ENCODE measurements at regions not wholly inside any gene's neighbourhood (a gene's known extent, or its start where the extent isn't known, plus 50 kb on each side); places are given as distances from the start of the nearest gene placed in this dataset.

GRCh38 chr12:110998971-110999370, 78.6 kb upstream of the MYL2 start:
- WGBS, result 86% methylated on average over 2 of the region's 2 CpGs
- H3K9ac ChIP-seq (ENCODE audit: low read depth in 1 of 2, low read length in 2 of 2), result no peak overlapping the region

GRCh38 chr12:110998165-110998564, 77.8 kb upstream of the MYL2 start:
- Histone ChIP-seq H3K27me3 (ENCODE audit: control insufficient read depth in 4 of 4, insufficient read depth in 4 of 4, low read length in 3 of 4) (no peaks in the 10 kb centered on the region), H3K4me3 (ENCODE audit: low read depth in 1 of 3, low read length in 3 of 3) (peak overlapping the region in 1 of 3 donors; percentile 20), H3K9me3 (ENCODE audit: control insufficient read depth in 4 of 4, low read length in 3 of 4) (peaks cover 8 to 22% (median 16%) of the 10 kb centered on the region in 4 donors), H3K36me3 (ENCODE audit: control insufficient read depth in 4 of 4, insufficient read depth in 3 of 4, low read depth in 1 of 4, low read length in 3 of 4) (no peaks in the 10 kb centered on the region), H3K27ac (ENCODE audit: low read depth in 1 of 2, low read length in 2 of 2) (no peak overlapping the region), H3K4me1 (ENCODE audit: control insufficient read depth in 4 of 4, insufficient read depth in 4 of 4, low read length in 3 of 4) (no peaks in the 10 kb centered on the region), H3K9ac (ENCODE audit: low read depth in 1 of 2, low read length in 2 of 2) (no peak overlapping the region)
- TF ChIP-seq REST (IDR thresholded peaks at IDR 0.05) (no peak), SP1 (IDR thresholded peaks at IDR 0.05) (no peak), ZBTB33 (IDR thresholded peaks at IDR 0.05) (no peak), ATF3 (IDR thresholded peaks at IDR 0.05) (no peak), FOXA2 (IDR thresholded peaks at IDR 0.05) (no peak), YY1 (IDR thresholded peaks at IDR 0.05) (no peak), CTCF (IDR thresholded peaks at IDR 0.05; ENCODE audit: low read depth, low read length, missing input control) (no peak), TAF1 (conservative IDR thresholded peaks at IDR 0.05) (no peak)
- DNase-seq (ENCODE audit: low spot score), result no peak
- WGBS, result 51% methylated on average over 3 of the region's 3 CpGs

More at GRCh38 chr12:110998971-110999370, 78.6 kb upstream of the MYL2 start:
- no peak overlapping the region for H3K27ac ChIP-seq (ENCODE audit: low read depth in 1 of 2, low read length in 2 of 2)
- TF ChIP-seq JUND (IDR thresholded peaks at IDR 0.05), result no peak
- no peaks in the 10 kb centered on the region for H3K36me3 ChIP-seq (ENCODE audit: control insufficient read depth in 4 of 4, insufficient read depth in 3 of 4, low read depth in 1 of 4, low read length in 3 of 4)
- H3K4me1 ChIP-seq (ENCODE audit: control insufficient read depth in 4 of 4, insufficient read depth in 4 of 4, low read length in 3 of 4), result no peaks in the 10 kb centered on the region
- DNase-seq (ENCODE audit: low spot score), result no peak
- H3K9me3 ChIP-seq (ENCODE audit: control insufficient read depth in 4 of 4, low read length in 3 of 4), result peaks cover 8 to 22% (median 16%) of the 10 kb centered on the region in 4 donors
- peak overlapping the region in 1 of 3 donors; percentile 2 for H3K4me3 ChIP-seq (ENCODE audit: low read depth in 1 of 3, low read length in 3 of 3)
- H3K27me3 ChIP-seq (ENCODE audit: control insufficient read depth in 4 of 4, insufficient read depth in 4 of 4, low read length in 3 of 4), result no peaks in the 10 kb centered on the region

- no peak for TF ChIP-seq RAD21 (IDR thresholded peaks at IDR 0.05)
- TF ChIP-seq SP1 (IDR thresholded peaks at IDR 0.05), result no peak
- no peak for TF ChIP-seq REST (IDR thresholded peaks at IDR 0.05)
- no peak for TF ChIP-seq ATF3 (IDR thresholded peaks at IDR 0.05)
- no peak for TF ChIP-seq RXRA (IDR thresholded peaks at IDR 0.05)
- TF ChIP-seq NR2F2 (IDR thresholded peaks at IDR 0.05), result no peak
- TF ChIP-seq EGR1 (IDR thresholded peaks at IDR 0.05; ENCODE audit: low read depth in 2 of 2), result no peak
- TF ChIP-seq YY1 (IDR thresholded peaks at IDR 0.05), result no peak
- WGBS, result 87% methylated on average over 5 of the region's 5 CpGs
- no peaks in the 10 kb centered on the region for H3K36me3 ChIP-seq (ENCODE audit: control insufficient read depth in 4 of 4, insufficient read depth in 3 of 4, low read depth in 1 of 4, low read length in 3 of 4)
Observed at GRCh38 chr12:110996415-110996814, 76.0 kb upstream of the MYL2 start.

More at GRCh38 chr12:110996415-110996814, 76.0 kb upstream of the MYL2 start:
- no peak overlapping the region for H3K4me3 ChIP-seq (ENCODE audit: low read depth in 1 of 3, low read length in 3 of 3)
- DNase-seq (ENCODE audit: low spot score), result no peak
- H3K27me3 ChIP-seq (ENCODE audit: control insufficient read depth in 4 of 4, insufficient read depth in 4 of 4, low read length in 3 of 4), result no peaks in the 10 kb centered on the region
- no peak overlapping the region for H3K27ac ChIP-seq (ENCODE audit: low read depth in 1 of 2, low read length in 2 of 2)
- no peaks in the 10 kb centered on the region for H3K4me1 ChIP-seq (ENCODE audit: control insufficient read depth in 4 of 4, insufficient read depth in 4 of 4, low read length in 3 of 4)
- H3K9ac ChIP-seq (ENCODE audit: low read depth in 1 of 2, low read length in 2 of 2), result no peak overlapping the region
- peaks cover 8 to 22% (median 16%) of the 10 kb centered on the region in 4 donors for H3K9me3 ChIP-seq (ENCODE audit: control insufficient read depth in 4 of 4, low read length in 3 of 4)
